Liver (tissue), 8 donors: ENCODE measurements at regions not wholly inside any gene's neighbourhood (a gene's known extent, or its start where the extent isn't known, plus 50 kb on each side); places are given as distances from the start of the nearest gene placed in this dataset.

Experiments used
- DNase-seq: peaks from one replicate; pipeline ENCODE4 v3.0.0-alpha.2; 2017; ENCODE audit warnings: low spot score
- H3K27ac ChIP-seq, 2 donors: one replicate each; pipeline ENCODE4 v1.7.0; 2013; ENCODE audit warnings: inconsistent platforms in 2 of 2, low read length in 2 of 2, control low read depth in 1 of 2, low read depth in 1 of 2, mild to moderate bottlenecking in 1 of 2
- H3K27me3 ChIP-seq, 4 donors: one replicate each; pipeline versions ENCODE4 v1.6.1 to v1.7.0; 2013; ENCODE audit warnings: low read length in 3 of 4, inconsistent platforms in 1 of 4, mild to moderate bottlenecking in 1 of 4, moderate library complexity in 1 of 4; ENCODE audit not compliant: control insufficient read depth in 4 of 4, insufficient read depth in 4 of 4
- H3K36me3 ChIP-seq, 4 donors: one replicate each; pipeline versions ENCODE4 v1.6.1 to v1.7.0; 2013; ENCODE audit warnings: low read length in 3 of 4, mild to moderate bottlenecking in 3 of 4, low read depth in 1 of 4, moderate library complexity in 1 of 4; ENCODE audit not compliant: control insufficient read depth in 4 of 4, insufficient read depth in 3 of 4
- H3K4me1 ChIP-seq, 4 donors: one replicate each; pipeline versions ENCODE4 v1.6.1 to v1.7.0; 2013; ENCODE audit warnings: low read length in 3 of 4, mild to moderate bottlenecking in 3 of 4, moderate library complexity in 1 of 4; ENCODE audit not compliant: control insufficient read depth in 4 of 4, insufficient read depth in 4 of 4
- H3K4me3 ChIP-seq, 3 donors: one replicate each; pipeline versions ENCODE4 v1.6.1 to v1.7.0; 2013; ENCODE audit warnings: low read length in 3 of 3, control low read depth in 1 of 3, low read depth in 1 of 3, mild to moderate bottlenecking in 1 of 3
- H3K9ac ChIP-seq, 2 donors: one replicate each; pipeline ENCODE4 v1.7.0; 2013; ENCODE audit warnings: low read length in 2 of 2, mild to moderate bottlenecking in 2 of 2, moderate library complexity in 2 of 2, control low read depth in 1 of 2, low read depth in 1 of 2
- H3K9me3 ChIP-seq, 4 donors: one replicate each; pipeline versions ENCODE4 v1.6.1 to v1.7.0; 2013; ENCODE audit warnings: low read length in 3 of 4; ENCODE audit not compliant: control insufficient read depth in 4 of 4
- EGR1 ChIP-seq, 2 donors: IDR thresholded peaks; 2 replicates each; pipeline ENCODE4 v1.6.1; 2016 to 2018; ENCODE audit warnings: antibody characterized with exemption in 2 of 2, low read depth in 2 of 2
- FOXA1 ChIP-seq: IDR thresholded peaks from 2 replicates; pipeline ENCODE4 v1.6.1; 2016; ENCODE audit warnings: antibody characterized with exemption
- HNF4A ChIP-seq, 2 donors: conservative IDR thresholded peaks; 2 replicates each; pipeline ENCODE4 v1.6.1; 2016; ENCODE audit warnings: antibody characterized with exemption in 2 of 2, mild to moderate bottlenecking in 2 of 2
- HNF4G ChIP-seq: IDR thresholded peaks from 2 replicates; pipeline ENCODE4 v1.6.1; 2016; ENCODE audit warnings: antibody characterized with exemption
- JUND ChIP-seq, 2 donors: IDR thresholded peaks; 2 replicates each; pipeline ENCODE4 v1.6.1; 2016; ENCODE audit warnings: antibody characterized with exemption in 2 of 2
- NR2F2 ChIP-seq: IDR thresholded peaks from 2 replicates; pipeline ENCODE4 v1.6.1; 2016; ENCODE audit warnings: antibody characterized with exemption
- RAD21 ChIP-seq, 2 donors: IDR thresholded peaks; 2 replicates each; pipeline ENCODE4 v1.6.1; 2016; ENCODE audit warnings: antibody characterized with exemption in 2 of 2, mild to moderate bottlenecking in 2 of 2
- REST ChIP-seq: IDR thresholded peaks from 2 replicates; pipeline ENCODE4 v1.6.1; 2016; ENCODE audit warnings: antibody characterized with exemption, mild to moderate bottlenecking
- RXRA ChIP-seq, 2 donors: IDR thresholded peaks; 2 replicates each; pipeline ENCODE4 v1.6.1; 2017 to 2018; ENCODE audit warnings: antibody characterized with exemption in 2 of 2, mild to moderate bottlenecking in 1 of 2
- SP1 ChIP-seq: IDR thresholded peaks from 2 replicates; pipeline ENCODE4 v1.6.1; 2018; ENCODE audit warnings: antibody characterized with exemption, mild to moderate bottlenecking
- YY1 ChIP-seq: IDR thresholded peaks from 2 replicates; pipeline ENCODE4 v1.6.1; 2016; ENCODE audit warnings: antibody characterized with exemption, mild to moderate bottlenecking
- ZBTB33 ChIP-seq: IDR thresholded peaks from 2 replicates; pipeline ENCODE4 v1.6.1; 2016; ENCODE audit warnings: antibody characterized with exemption
- WGBS: extraction: QIAGEN DNeasy Blood & Tissue Kit; methylation state at CpG from one replicate; pipeline ENCODE4 v1.1.7; 2013; 5-methylcytosine and 5-hydroxymethylcytosine counted together
- TF ChIP-seq, protein P1 (sequence below): IDR thresholded peaks from 2 replicates; pipeline ENCODE4 v1.6.1; 2016; ENCODE audit warnings: antibody characterized with exemption
- TF ChIP-seq, protein P2 (sequence below): fragments of 150-350 bp; IDR thresholded peaks from 2 replicates; pipeline ENCODE4 v1.5.1; 2017; ENCODE audit warnings: improper control_type of control experiment, low read depth, low read length; ENCODE audit not compliant: missing input control
- TF ChIP-seq, protein P3 (sequence below): IDR thresholded peaks from 2 replicates; pipeline ENCODE4 v1.6.1; 2016; ENCODE audit warnings: antibody characterized with exemption
- donor health status: healthy.
- donor health status: healthy.
- donor health status: healthy.
- donor health status: healthy.
- donor health status: healthy.

GRCh38 chr16:76749780-76750375 lies 441.1 kb upstream of the MON1B start (continued):
- TF ChIP-seq, protein P1, sequence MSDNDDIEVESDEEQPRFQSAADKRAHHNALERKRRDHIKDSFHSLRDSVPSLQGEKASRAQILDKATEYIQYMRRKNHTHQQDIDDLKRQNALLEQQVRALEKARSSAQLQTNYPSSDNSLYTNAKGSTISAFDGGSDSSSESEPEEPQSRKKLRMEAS: no peak
- TF ChIP-seq, protein P2, sequence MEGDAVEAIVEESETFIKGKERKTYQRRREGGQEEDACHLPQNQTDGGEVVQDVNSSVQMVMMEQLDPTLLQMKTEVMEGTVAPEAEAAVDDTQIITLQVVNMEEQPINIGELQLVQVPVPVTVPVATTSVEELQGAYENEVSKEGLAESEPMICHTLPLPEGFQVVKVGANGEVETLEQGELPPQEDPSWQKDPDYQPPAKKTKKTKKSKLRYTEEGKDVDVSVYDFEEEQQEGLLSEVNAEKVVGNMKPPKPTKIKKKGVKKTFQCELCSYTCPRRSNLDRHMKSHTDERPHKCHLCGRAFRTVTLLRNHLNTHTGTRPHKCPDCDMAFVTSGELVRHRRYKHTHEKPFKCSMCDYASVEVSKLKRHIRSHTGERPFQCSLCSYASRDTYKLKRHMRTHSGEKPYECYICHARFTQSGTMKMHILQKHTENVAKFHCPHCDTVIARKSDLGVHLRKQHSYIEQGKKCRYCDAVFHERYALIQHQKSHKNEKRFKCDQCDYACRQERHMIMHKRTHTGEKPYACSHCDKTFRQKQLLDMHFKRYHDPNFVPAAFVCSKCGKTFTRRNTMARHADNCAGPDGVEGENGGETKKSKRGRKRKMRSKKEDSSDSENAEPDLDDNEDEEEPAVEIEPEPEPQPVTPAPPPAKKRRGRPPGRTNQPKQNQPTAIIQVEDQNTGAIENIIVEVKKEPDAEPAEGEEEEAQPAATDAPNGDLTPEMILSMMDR: no peak
- no peak for TF ChIP-seq FOXA1

DNA sequence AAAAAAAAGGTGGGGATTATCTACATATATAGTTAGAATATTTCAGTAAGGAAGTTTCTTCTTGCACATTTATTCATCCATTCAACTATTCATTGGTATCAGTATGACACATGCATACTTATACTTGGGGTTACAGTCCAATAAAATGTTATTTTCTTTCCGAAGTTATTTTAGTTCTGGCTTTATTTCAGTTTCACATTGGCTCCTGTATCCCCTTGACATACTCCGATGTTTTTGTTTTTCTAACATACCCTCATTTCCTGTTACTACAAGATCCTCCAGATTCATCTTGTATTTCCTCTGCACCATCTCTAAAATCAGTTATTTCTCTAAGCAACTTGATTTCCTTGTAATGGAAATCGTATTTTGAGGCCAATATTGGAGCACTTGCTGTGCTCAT lies 435.5 kb upstream of the MON1B start:
- Histone ChIP-seq H3K27ac (no peak overlapping the region), H3K4me1 (no peaks in the 10 kb centered on the region), H3K27me3 (no peaks in the 10 kb centered on the region), H3K9ac (no peak overlapping the region), H3K36me3 (no peaks in the 10 kb centered on the region), H3K9me3 (no peaks in the 10 kb centered on the region), H3K4me3 (no peak overlapping the region)
- WGBS: 76% methylated on average over 3 of the region's 3 CpGs
- TF ChIP-seq HNF4G (no peak), YY1 (no peak), NR2F2 (no peak), ZBTB33 (no peak), EGR1 (IDR thresholded peaks at IDR 0.05; ENCODE audit: low read depth in 2 of 2) (no peak), FOXA1 (no peak), REST (no peak), SP1 (no peak), RXRA (IDR thresholded peaks at IDR 0.05) (no peak), RAD21 (IDR thresholded peaks at IDR 0.05) (no peak), HNF4A (conservative IDR thresholded peaks at IDR 0.05) (no peak), JUND (IDR thresholded peaks at IDR 0.05) (no peak)
- TF ChIP-seq, protein P3, sequence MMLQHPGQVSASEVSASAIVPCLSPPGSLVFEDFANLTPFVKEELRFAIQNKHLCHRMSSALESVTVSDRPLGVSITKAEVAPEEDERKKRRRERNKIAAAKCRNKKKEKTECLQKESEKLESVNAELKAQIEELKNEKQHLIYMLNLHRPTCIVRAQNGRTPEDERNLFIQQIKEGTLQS: no peak
- TF ChIP-seq, protein P1: no peak
- TF ChIP-seq, protein P2: no peak
- DNase-seq: no peak
